DMS153 (cell line): ENCODE measurements at regions not wholly inside any gene's neighbourhood (a gene's known extent, or its start where the extent isn't known, plus 50 kb on each side); places are given as distances from the start of the nearest gene placed in this dataset.

Experiments used
- DNase-seq: peaks from one replicate; lab custom pipeline; 2025; lab: John Stamatoyannopoulos, UW

DNA sequence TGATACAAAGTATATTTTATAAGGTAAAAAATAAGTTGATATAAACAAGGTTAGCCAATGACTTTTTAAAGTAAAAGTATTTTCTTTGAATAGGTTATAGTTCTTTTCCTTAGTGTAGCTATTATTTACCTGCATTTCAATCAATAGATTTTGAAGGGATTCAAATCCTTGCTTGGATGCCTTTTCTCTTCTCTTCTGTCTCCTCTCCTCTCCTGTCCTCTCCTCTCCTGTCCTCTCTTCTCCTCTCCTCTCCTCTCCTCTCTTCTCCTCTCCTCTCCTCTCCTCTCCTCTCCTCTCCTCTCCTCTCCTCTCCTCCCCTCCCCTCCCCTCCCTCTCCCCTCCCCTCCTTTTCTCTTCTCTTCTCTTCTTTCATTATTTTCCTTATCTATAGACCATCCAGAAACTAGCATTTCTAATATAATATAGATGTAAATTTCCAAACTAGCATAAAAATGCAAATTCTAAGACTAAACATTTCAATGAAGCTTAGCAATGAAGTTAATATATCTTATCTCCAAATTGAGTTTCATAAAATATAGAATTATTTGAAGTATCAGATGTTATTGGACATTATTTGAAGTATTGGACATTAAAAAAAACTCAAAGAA lies 60.5 kb upstream of the PRKCQ start:
- no peak for DNase-seq

- DNase-seq, result no peak
Measured at GRCh38 chr10:6637053-6637452, 57.0 kb upstream of the PRKCQ start.

- no peak for DNase-seq
Measured at GRCh38 chr10:6635784-6636183, 55.7 kb upstream of the PRKCQ start.
